ENCODE measurements at regions not wholly inside any gene's neighbourhood (a gene's known extent, or its start where the extent isn't known, plus 50 kb on each side); places are given as distances from the start of the nearest gene placed in this dataset.
"Not testable (repeated sequence)": the region's sequence is repeated elsewhere in the genome, so short reads cannot be mapped to it uniquely, and the experiment has no call there.

GRCh38 chr6:137709424-137710236, 157.4 kb upstream of the TNFAIP3 start:
- H3K4me3 ChIP-seq (ENCODE audit: control insufficient read depth, low read depth, low read length) = no peak overlapping the region
- peak; percentile 79 for DNase-seq (ENCODE audit: low read depth)
- TF ChIP-seq CTCF (conservative IDR thresholded peaks at IDR 0.05; ENCODE audit: control insufficient read depth, insufficient read depth, low read depth, low read length) = no peak

GRCh38 chr6:137711972-137712371, 155.1 kb upstream of the TNFAIP3 start:
- H3K4me3 ChIP-seq (ENCODE audit: control insufficient read depth, low read depth, low read length) = no peak overlapping the region
- TF ChIP-seq CTCF (conservative IDR thresholded peaks at IDR 0.05; ENCODE audit: control insufficient read depth, insufficient read depth, low read depth, low read length) = no peak
- no peak for DNase-seq (ENCODE audit: low read depth)

GRCh38 chr6:137712587-137712986, 154.5 kb upstream of the TNFAIP3 start:
- no peak overlapping the region for H3K4me3 ChIP-seq (ENCODE audit: control insufficient read depth, low read depth, low read length)
- no peak for TF ChIP-seq CTCF (conservative IDR thresholded peaks at IDR 0.05; ENCODE audit: control insufficient read depth, insufficient read depth, low read depth, low read length)
- no peak for DNase-seq (ENCODE audit: low read depth)

- DNase-seq (ENCODE audit: low read depth) = no peak
- TF ChIP-seq CTCF (conservative IDR thresholded peaks at IDR 0.05; ENCODE audit: control insufficient read depth, insufficient read depth, low read depth, low read length) = no peak
- H3K4me3 ChIP-seq (ENCODE audit: control insufficient read depth, low read depth, low read length) = no peak overlapping the region
Measured at GRCh38 chr6:137715589-137716045, 151.4 kb upstream of the TNFAIP3 start.

- no peak for DNase-seq (ENCODE audit: low read depth)
- no peak overlapping the region for H3K4me3 ChIP-seq (ENCODE audit: control insufficient read depth, low read depth, low read length)
- TF ChIP-seq CTCF (conservative IDR thresholded peaks at IDR 0.05; ENCODE audit: control insufficient read depth, insufficient read depth, low read depth, low read length) = no peak
Measured at GRCh38 chr6:137717074-137718073, 149.7 kb upstream of the TNFAIP3 start.

GRCh38 chr6:137718903-137719302, 148.2 kb upstream of the TNFAIP3 start:
- not testable (repeated sequence) for H3K4me3 ChIP-seq (ENCODE audit: control insufficient read depth, low read depth, low read length); DNase-seq (ENCODE audit: low read depth)

Measured in fibroblast of mammary gland (primary cell).